ENCODE measurements at regions not wholly inside any gene's neighbourhood (a gene's known extent, or its start where the extent isn't known, plus 50 kb on each side); places are given as distances from the start of the nearest gene placed in this dataset.
"Not testable (repeated sequence)": the region's sequence is repeated elsewhere in the genome, so short reads cannot be mapped to it uniquely, and the experiment has no call there.

DNA sequence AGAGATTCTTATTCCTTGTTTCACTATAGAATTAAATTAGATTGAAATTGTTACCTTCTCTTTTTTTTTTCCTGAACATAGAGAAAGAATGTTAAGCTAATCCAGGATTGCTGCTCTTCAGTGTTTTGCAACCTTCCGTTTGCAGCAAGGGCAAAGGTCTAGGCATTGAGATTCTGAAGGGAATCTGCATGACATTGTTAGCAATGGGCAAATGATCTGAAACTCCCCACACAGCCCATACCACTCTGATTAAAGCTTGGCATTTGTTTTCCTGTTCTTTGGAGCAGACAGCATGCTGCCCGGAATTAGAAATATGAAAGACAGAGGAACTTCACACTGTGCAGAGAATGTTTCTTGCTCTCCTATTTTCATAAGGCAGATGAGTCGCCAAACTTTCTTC is 551.8 kb downstream of the SOCS6 start:
- H3K27ac ChIP-seq = no peak overlapping the region
- no peak for DNase-seq (ENCODE audit: low spot score)
- TF ChIP-seq, protein P1, sequence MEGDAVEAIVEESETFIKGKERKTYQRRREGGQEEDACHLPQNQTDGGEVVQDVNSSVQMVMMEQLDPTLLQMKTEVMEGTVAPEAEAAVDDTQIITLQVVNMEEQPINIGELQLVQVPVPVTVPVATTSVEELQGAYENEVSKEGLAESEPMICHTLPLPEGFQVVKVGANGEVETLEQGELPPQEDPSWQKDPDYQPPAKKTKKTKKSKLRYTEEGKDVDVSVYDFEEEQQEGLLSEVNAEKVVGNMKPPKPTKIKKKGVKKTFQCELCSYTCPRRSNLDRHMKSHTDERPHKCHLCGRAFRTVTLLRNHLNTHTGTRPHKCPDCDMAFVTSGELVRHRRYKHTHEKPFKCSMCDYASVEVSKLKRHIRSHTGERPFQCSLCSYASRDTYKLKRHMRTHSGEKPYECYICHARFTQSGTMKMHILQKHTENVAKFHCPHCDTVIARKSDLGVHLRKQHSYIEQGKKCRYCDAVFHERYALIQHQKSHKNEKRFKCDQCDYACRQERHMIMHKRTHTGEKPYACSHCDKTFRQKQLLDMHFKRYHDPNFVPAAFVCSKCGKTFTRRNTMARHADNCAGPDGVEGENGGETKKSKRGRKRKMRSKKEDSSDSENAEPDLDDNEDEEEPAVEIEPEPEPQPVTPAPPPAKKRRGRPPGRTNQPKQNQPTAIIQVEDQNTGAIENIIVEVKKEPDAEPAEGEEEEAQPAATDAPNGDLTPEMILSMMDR (IDR thresholded peaks at IDR 0.05) = no peak
- H3K4me3 ChIP-seq = no peak overlapping the region

DNA sequence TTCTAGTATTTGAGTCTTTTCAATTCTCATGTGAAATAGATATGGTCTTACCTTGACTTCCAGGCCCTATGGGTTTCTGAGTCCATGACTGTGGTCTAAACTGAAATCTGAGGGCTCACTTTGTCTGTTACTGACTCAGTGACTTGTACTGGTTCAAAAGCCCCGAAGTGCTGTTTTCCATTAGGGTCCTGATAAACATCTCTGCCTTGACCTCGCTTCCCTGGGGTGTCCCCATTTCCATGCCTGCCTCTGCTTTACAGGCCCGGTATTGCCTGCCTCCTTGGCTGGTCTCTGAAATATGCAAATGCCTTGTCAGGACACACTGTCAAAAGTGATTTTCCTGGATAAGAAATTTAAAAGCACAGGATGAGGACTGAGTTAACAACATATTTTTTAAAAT is 538.8 kb downstream of the SOCS6 start:
- no peak overlapping the region for H3K27ac ChIP-seq
- TF ChIP-seq, protein P1 (IDR thresholded peaks at IDR 0.05) = no peak
- H3K4me3 ChIP-seq = no peak overlapping the region
- no peak for DNase-seq (ENCODE audit: low spot score)

DNA sequence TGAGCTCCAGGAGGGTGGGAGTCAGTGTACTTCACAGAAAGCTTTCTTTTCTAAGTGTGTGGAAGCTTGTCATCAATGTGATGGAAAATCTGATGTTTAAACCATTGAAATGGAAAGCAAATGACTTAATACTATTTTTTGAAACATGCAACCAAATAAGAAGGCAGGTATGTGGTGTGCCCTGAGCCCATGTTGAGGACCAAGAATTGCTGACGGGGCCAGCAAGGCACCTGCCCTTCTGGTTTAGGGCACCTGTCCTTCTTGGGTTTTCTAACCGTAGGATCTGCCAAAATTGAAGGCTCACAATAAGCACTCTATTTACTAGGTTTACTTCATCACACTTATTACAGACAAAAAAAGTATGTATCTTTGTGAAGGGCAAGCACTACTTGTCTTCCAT is 537.7 kb downstream of the SOCS6 start:
- DNase-seq (ENCODE audit: low spot score) = no peak
- no peak overlapping the region for H3K27ac ChIP-seq
- H3K4me3 ChIP-seq = no peak overlapping the region
- TF ChIP-seq, protein P1 (IDR thresholded peaks at IDR 0.05) = no peak

DNA sequence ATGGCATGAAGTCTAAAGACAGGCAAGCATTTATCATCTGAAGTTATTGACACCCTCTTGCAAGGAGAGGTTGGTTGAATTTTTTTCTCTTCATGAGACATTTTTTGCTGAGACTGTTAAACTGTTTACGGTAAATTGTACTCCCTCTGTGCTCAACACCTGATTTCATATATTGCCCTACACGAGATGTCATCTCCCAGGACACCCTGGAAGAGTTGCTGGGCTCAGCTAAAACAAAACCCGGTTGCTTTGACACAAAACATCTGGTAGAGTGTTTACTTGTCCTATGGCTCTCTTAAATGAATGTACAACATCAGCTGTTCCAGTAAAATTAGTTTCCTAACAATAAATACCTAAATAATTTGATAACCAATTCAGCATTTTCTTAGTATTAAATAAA is 533.8 kb downstream of the SOCS6 start:
- Histone ChIP-seq H3K4me3 (no peak overlapping the region), H3K27ac (no peak overlapping the region)
- TF ChIP-seq, protein P1 (IDR thresholded peaks at IDR 0.05) = no peak
- no peak for DNase-seq (ENCODE audit: low spot score)

DNA sequence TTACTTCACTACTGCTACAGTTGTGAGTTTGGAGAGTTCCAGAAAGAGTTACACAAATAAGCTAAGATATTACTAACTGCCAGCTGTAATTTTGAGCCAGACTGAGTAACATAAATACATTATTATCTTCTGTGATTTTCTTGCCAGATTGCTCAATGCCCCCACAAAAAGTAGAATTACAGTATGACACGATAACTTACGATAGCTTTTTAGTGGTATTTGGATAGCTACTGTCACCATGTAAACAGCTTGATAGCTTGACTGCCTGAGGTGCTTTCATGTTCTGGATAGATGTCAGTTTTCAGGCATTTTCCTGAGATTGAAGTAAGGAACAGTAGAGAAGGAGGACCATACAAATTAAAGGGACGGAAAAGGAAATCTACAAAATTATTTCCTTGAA is 533.3 kb downstream of the SOCS6 start:
- no peak overlapping the region for H3K27ac ChIP-seq
- H3K4me3 ChIP-seq = no peak overlapping the region
- TF ChIP-seq, protein P1 (IDR thresholded peaks at IDR 0.05) = no peak
- DNase-seq (ENCODE audit: low spot score) = no peak

DNA sequence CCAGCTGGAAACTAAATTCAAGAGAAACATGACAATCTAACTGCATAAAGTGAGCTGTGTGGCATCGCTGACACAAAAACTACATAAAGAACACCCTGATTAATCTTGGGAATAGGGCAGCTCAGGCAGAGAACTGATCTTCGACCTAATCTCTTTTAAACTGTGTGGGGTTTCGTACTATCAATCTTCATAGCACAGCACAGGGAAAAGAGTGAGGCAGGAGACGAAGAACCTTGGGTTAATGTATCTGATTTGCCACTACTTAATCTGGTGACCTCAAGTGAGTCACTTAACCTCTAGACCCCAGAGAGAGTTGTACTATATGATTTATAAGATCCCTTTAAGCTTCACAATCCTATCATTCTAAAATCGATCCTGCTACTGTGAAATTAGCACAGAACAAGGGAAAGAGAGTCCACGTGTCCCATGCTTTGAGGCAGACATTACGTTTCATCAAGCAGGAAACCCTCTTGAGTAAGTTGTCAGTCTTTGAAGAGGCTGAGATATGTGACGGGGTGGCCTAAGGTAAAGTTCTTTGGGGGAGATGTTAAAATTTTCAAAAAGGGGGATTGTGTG is 519.7 kb downstream of the SOCS6 start:
- DNase-seq (ENCODE audit: low spot score) = no peak
- TF ChIP-seq, protein P1 (IDR thresholded peaks at IDR 0.05) = no peak
- no peak overlapping the region for H3K4me3 ChIP-seq
- H3K27ac ChIP-seq = no peak overlapping the region

DNA sequence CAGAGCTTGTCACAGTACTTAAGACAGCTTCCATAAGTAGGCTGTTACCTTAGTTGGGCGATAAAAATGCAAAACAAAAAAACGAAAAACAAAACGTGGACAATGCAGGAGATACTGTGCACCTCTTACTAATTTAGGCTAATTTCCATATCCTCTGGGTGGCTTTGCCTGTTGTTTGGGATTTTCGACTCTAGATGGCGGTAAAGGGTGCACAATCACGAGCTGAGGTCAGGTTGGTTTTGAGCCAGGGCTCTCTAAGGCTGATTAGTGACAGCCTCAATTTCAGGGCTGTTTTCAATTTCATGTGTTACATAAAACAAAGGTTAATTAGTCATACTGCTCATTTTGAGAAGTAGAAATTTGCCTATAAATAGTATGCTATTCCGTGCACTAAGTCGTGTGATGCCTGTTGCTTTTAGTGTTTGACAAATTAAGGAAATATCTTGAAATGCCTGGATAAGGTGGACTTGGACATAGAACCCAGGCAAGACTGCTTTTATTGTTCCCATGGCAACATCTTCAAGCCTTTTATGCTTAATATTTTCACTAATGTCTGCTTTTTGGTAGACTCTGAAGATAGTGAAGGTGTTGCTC is 493.1 kb downstream of the SOCS6 start:
- no peak overlapping the region for H3K4me3 ChIP-seq
- no peak for DNase-seq (ENCODE audit: low spot score)
- TF ChIP-seq, protein P1 (IDR thresholded peaks at IDR 0.05) = no peak
- H3K27ac ChIP-seq = no peak overlapping the region

DNA sequence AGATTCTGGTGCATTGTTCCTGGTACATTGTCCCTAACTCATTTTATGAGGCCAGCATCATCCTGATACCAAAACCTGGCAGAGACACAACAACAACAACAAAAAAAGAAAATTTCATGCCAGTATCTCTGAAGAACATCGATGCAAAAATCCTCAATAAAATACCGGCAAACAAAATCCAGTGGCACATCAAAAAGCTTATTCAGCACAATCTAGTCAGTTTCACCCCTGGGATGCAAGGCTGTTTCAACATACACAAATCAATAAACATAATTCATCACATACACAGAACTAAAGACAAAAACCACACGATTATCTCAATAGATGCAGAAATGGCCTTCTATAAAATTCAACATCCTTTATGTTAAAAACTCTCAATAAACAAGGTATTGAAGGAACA is 477.4 kb downstream of the SOCS6 start:
- H3K27ac ChIP-seq; H3K4me3 ChIP-seq; DNase-seq (ENCODE audit: low spot score): not testable (repeated sequence)
